Hematopoietic multipotent progenitor cell (in vitro differentiated cells): ENCODE measurements at regions not wholly inside any gene's neighbourhood (a gene's known extent, or its start where the extent isn't known, plus 50 kb on each side); places are given as distances from the start of the nearest gene placed in this dataset.
"Not testable (repeated sequence)": the region's sequence is repeated elsewhere in the genome, so short reads cannot be mapped to it uniquely, and the experiment has no call there.

Source experiments
- DNase-seq, 3 donors: peaks; one replicate each; pipeline ENCODE4 v3.0.0-alpha.2; 2011 to 2015; ENCODE audit warnings: low read depth in 2 of 3, low spot score in 2 of 3

DNA sequence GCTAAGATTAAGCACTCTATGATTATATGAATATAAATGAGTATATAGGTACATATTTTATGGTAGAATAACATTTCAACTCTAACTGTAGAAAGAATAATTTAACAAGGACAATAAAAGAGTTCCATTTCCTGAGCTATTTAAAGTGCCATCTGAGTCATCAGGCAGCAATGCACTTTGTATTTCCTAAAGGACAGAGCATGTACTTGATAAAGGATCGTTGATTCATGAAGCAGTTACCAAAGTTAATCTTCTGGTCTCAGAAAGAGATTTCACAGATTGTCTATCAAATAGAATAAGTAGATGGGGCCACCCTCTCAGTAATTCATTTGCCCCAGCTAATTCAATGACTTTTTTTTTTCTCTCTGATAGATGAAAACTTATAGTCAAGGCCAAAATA, 747.8 kb downstream of the CDH18 start:
- no peak for DNase-seq

GRCh38 chr5:19241690-19242089, 746.3 kb downstream of the CDH18 start:
- DNase-seq: no peak

- DNase-seq: not testable (repeated sequence)
Measured at GRCh38 chr5:19246191-19246590, 741.8 kb downstream of the CDH18 start.

DNA sequence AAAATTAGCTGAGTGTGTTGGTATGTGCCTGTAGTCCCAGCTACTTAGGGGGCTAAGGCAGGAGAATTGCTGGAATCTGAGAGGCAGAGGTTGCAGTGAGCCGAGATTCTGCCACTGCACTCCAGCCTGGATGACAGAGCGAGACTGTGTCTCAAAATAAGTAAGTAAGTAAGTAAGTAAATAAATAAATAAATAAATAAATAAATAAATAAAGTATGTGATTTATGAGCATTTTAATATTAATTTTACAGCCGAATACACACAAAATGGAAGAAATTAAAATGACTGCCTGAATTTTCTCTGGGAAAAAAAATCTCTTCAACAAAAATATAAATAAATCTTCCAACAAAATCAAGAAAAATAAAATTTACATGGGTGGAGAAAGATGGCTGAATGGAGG, 740.7 kb downstream of the CDH18 start:
- DNase-seq: no peak

DNA sequence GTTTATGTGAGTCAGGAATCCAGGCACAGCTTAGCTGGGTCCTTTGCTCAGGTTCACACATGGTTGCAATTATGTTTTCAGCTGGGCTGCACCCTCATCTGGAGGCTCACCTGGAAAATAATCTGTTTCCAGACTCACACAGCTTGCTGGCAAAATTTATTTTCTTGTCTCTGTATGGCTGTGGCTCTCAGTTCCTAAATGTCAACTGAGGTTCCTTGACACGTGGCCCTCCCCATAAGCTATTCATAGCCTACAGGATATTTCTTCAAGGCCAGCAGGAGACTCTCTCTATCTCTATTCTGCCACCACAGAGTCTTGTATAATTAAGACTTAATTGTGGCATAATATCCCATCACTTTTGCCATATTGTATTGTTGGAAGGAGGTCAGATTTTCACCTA, 732.0 kb downstream of the CDH18 start:
- DNase-seq: no peak

DNA sequence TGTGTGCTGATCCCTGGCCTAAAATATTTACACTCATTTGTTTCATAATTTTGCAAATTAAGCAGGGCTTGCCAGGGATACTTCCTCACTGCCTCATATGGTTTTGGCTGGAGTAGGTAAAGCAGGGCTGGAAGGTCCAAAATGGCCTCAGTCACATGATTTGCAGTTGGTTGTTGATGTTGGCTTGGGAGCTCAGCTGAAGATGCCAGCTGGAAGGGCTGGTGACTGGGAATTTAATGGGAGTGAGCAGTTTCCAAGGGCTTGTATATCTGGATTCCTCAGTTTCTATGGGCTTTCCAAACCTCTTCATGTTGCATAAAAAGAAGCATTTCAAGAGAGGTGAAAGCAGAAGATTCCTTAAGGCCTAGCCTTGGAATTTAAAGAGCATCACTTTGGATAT, 729.3 kb downstream of the CDH18 start:
- no peak for DNase-seq

DNA sequence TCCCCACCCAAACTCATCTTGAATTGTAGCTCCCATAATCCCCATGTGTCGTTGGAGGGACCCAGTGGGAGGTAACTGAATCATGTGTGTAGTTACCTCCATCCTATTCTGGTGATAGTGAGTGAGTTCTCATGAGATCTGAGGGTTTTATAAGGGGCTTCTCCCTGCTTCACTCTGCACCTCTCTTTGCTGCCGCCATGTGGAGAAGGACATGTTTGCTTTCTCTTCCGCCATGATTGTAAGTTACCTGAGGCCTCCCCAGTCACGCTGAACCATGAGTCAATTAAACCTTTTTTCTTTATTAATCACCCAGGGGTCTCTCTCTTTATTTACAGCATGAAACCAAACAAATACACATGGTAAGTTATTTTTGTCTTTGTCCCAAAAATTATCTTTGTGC, 726.1 kb downstream of the CDH18 start:
- DNase-seq: no peak

GRCh38 chr5:19264821-19265220, 723.2 kb downstream of the CDH18 start:
- no peak for DNase-seq

- no peak for DNase-seq
Measured at GRCh38 chr5:19266791-19267190, 721.2 kb downstream of the CDH18 start.

DNA sequence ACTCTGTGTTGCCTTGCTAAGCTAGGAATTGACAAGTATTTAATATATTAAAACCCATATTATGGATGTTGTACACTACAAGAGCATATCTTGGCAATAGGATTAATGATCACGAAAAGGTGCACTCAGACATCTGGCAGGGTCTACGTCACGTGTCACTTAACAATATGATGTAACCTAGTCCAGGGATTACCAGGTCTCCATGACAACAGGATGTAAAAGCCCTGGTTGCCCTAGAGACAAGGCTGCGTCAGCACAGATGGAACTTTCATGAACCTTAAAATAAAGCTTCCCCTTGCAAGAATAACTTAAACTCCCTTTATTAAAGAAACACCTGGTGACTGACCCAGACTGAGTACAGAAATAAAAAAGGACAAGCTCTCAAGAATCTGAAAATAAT, 717.8 kb downstream of the CDH18 start:
- no peak for DNase-seq

GRCh38 chr5:19274578-19274977, 713.4 kb downstream of the CDH18 start:
- no peak for DNase-seq

- DNase-seq: no peak
Measured at GRCh38 chr5:19285286-19285685, 702.7 kb downstream of the CDH18 start.

DNA sequence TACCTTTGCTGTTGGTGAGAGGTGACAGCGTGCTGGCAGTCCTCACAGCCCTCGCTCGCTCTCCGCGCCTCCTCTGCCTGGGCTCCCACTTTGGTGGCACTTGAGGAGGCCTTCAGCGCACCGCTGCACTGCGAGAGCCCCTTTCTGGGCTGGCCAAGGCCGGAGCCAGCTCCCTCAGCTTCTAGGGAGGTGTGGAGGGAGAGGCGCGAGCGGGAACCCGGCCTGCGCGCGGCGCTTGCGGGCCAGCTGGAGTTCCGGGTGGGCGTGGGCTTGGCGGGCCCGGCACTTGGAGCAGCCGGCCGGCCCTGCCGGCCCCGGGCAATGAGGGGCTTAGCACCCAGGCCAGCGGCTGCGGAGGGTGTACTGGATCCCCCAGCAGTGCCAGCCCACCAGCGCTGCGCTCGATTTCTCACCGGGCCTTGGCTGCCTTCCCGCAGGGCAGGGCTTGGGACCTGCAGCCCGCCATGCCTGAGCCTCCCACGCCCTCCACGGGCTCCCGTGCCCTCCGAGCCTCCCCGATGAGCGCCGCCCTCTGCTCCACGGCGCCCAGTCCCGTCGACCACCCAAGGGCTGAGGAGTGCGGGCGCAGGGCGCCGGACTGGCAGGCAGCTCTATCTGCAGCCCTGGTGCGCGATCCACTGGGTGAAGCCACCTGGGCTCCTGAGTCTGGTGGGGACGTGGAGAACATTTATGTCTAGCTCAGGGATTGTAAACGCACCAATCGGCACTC, 700.3 kb downstream of the CDH18 start:
- not testable (repeated sequence) for DNase-seq

GRCh38 chr5:19288311-19288710, 699.7 kb downstream of the CDH18 start:
- not testable (repeated sequence) for DNase-seq

DNA sequence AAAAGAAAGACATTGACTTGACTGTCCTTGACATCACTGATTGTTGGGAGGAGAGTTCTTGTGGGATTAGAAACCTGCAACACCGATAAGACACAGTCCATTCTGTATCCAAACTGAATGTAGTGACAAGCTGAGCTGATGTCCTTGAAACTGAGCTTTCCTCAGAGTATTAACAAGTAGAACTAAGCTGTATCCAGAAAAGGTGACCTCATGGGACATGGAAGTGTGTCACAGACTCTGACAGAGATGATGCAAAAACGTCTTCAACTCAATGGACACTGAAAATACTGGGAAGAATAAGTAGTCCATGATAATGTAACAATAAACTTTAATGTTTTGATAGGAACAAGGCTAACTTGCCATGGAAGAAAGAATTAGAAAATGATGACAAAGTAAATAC, 690.1 kb downstream of the CDH18 start:
- DNase-seq: no peak

- DNase-seq: no peak
Measured at GRCh38 chr5:19301271-19301670, 686.7 kb downstream of the CDH18 start.

GRCh38 chr5:19314840-19315239, 673.2 kb downstream of the CDH18 start:
- no peak for DNase-seq

DNA sequence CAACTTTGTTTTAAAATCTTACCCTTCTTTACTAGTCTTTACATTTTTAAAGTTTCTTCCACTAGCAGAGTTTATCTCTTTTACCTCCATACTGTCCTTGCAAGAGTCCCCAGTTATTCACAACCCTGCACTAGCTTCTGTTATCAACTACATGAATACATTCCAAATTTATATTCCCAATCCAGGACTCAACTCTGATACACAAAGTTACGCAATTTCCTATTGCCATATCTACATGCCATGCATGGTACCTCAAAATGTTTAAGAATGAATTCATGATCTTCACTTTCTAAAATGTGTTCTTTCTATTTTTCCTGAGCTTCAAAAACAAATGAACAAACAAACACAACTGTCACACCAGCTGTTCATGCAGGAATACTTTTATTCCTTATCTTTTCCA, 668.7 kb downstream of the CDH18 start:
- DNase-seq: no peak

DNA sequence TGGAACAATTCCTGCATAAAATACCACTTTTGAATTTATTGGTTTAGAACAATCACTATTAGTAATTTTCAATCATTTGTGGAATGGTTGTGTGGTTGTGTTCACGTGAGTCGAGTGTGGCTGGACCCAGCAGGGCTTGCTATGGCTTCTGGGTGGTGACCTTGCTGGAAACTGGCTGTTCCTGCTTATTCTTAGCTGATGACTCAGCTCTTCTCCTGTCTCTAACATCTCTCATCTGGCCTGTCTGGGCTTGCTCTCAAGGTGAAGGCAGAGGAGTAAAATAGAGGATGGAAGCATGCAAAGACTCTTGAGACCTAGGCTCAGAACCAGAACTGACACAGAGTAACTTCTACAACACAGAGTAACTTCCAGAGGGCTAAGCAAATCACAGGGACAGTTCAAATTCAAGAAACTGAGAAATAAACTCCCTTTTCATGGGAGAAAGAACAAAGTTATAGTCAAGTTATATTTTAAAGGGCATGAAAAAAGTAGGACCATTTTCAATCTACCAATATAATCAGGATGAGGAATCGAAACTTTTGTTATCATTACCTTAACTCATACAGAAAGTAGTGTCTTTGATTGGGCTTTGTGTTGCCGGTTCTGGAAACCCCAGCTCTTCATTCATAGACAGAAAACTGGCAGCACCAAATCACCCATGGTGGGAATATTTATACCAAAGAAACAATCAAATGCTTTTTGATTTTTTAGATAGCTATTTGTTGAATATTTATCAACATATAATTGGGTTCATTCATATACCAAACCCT, 665.1 kb downstream of the CDH18 start:
- no peak for DNase-seq

- no peak for DNase-seq
Measured at GRCh38 chr5:19334278-19334677, 653.7 kb downstream of the CDH18 start.

GRCh38 chr5:19342942-19343341, 645.1 kb downstream of the CDH18 start:
- DNase-seq: no peak

GRCh38 chr5:19352120-19352519, 635.9 kb downstream of the CDH18 start:
- DNase-seq: no peak
